ENCODE measurements at regions not wholly inside any gene's neighbourhood (a gene's known extent, or its start where the extent isn't known, plus 50 kb on each side); places are given as distances from the start of the nearest gene placed in this dataset.
A peak's percentile ranks its signal among the peaks of the same experiment; 100 is the strongest.
"Not testable (repeated sequence)": the region's sequence is repeated elsewhere in the genome, so short reads cannot be mapped to it uniquely, and the experiment has no call there.

DNA sequence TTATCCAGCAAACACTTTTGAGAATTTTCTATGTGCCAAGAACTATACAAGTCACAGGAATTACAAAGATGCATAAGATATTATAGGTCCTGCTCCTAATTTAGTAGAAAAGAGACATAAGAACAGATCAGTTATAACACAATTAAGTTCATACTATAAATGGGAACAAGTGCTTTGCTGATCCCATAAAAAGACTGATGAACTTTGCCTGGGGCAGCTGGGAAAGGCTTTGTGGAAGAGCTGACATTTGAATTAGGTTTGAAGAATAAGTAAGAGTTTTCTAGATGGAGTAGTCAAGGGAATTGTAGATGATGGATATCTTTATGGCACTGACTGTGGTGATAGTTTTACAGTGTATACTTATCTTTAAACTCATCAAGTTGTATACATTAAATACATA is 76.5 kb downstream of the VCAM1 start:
- H3K23ac ChIP-seq (ENCODE audit: low read length in 2 of 2), result no peak overlapping the region
- no peak overlapping the region for H2BK5ac ChIP-seq (ENCODE audit: low read depth, low read length, poor library complexity, severe bottlenecking)
- H2BK120ac ChIP-seq (ENCODE audit: low read depth, low read length), result no peak overlapping the region
- H3K79me1 ChIP-seq (replicated peaks; ENCODE audit: low read length, poor library complexity, severe bottlenecking), result no peaks in the 10 kb centered on the region
- no peak overlapping the region for H3K14ac ChIP-seq (ENCODE audit: low read length in 2 of 2)
- H3K36me3 ChIP-seq (ENCODE audit: control insufficient read depth in 1 of 2, insufficient read depth in 2 of 2, low read depth in 1 of 2, low read length in 2 of 2), result no peaks in the 10 kb centered on the region
- no peak overlapping the region for H2BK15ac ChIP-seq (ENCODE audit: low read depth, poor library complexity, severe bottlenecking)
- no peak overlapping the region for H2BK12ac ChIP-seq (ENCODE audit: low read length in 2 of 2)
- H3K18ac ChIP-seq (ENCODE audit: low read depth in 1 of 2, low read length in 2 of 2), result no peak overlapping the region
- H2AK5ac ChIP-seq (ENCODE audit: low read length, severe bottlenecking), result no peak overlapping the region
- H3K27ac ChIP-seq (ENCODE audit: low read length, poor library complexity, severe bottlenecking), result no peak overlapping the region
- peaks cover 6% of the 10 kb centered on the region for H3K9me3 ChIP-seq (ENCODE audit: control insufficient read depth, low read length)
- H4K91ac ChIP-seq (ENCODE audit: low read length), result no peak overlapping the region
- DNase-seq, result no peak
- no peak overlapping the region for H3K9ac ChIP-seq (ENCODE audit: low read length)
- no peak overlapping the region for H3K4me2 ChIP-seq (ENCODE audit: low read length, poor library complexity, severe bottlenecking)
- H4K8ac ChIP-seq (ENCODE audit: low read length), result no peak overlapping the region
- no peak overlapping the region for H3K4ac ChIP-seq (ENCODE audit: low read depth in 1 of 2, low read length in 2 of 2)
- no peaks in the 10 kb centered on the region for H3K27me3 ChIP-seq (ENCODE audit: control insufficient read depth in 1 of 2, insufficient read depth in 1 of 2, low read length in 2 of 2)
- H2AFZ ChIP-seq (ENCODE audit: low read depth, low read length), result no peak overlapping the region
- peaks cover 2% of the 10 kb centered on the region for H3K4me1 ChIP-seq (ENCODE audit: control insufficient read depth, insufficient read depth, low read depth, low read length)
- no peak overlapping the region for H3K4me3 ChIP-seq (ENCODE audit: insufficient read depth in 1 of 2, low read depth in 1 of 2, low read length in 2 of 2)

DNA sequence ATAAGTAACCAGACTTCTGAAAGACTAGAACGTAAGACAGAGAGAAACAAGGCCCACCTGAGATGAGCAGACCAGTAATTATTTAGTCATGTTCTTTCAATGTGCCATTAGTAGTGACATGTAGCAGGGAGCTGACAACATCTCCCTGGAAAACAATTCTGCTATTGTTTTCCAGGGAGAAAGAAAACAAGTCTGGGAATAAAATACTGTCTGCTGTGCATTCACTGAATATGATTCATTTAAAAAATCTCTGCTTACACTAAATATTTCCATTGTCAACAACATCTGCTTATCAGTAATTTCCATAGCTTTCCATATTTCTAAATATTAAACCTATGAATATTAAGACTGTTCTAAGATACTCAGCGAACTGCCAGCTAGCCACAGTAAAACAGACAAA is 80.0 kb downstream of the VCAM1 start:
- Histone ChIP-seq H3K4me3 (ENCODE audit: insufficient read depth in 1 of 2, low read depth in 1 of 2, low read length in 2 of 2) (no peak overlapping the region), H3K79me1 (replicated peaks; ENCODE audit: low read length, poor library complexity, severe bottlenecking) (no peaks in the 10 kb centered on the region), H3K23ac (ENCODE audit: low read length in 2 of 2) (no peak overlapping the region), H3K4me2 (ENCODE audit: low read length, poor library complexity, severe bottlenecking) (no peak overlapping the region), H2BK12ac (ENCODE audit: low read length in 2 of 2) (no peak overlapping the region), H3K9me3 (ENCODE audit: control insufficient read depth, low read length) (peaks cover 9% of the 10 kb centered on the region), H2BK15ac (ENCODE audit: low read depth, poor library complexity, severe bottlenecking) (no peak overlapping the region), H2AFZ (ENCODE audit: low read depth, low read length) (no peak overlapping the region), H3K27me3 (ENCODE audit: control insufficient read depth in 1 of 2, insufficient read depth in 1 of 2, low read length in 2 of 2) (no peaks in the 10 kb centered on the region), H3K4ac (ENCODE audit: low read depth in 1 of 2, low read length in 2 of 2) (no peak overlapping the region), H3K14ac (ENCODE audit: low read length in 2 of 2) (no peak overlapping the region), H3K4me1 (ENCODE audit: control insufficient read depth, insufficient read depth, low read depth, low read length) (peaks cover under 1% of the 10 kb centered on the region), H2BK120ac (ENCODE audit: low read depth, low read length) (no peak overlapping the region), H3K36me3 (ENCODE audit: control insufficient read depth in 1 of 2, insufficient read depth in 2 of 2, low read depth in 1 of 2, low read length in 2 of 2) (no peaks in the 10 kb centered on the region), H3K18ac (ENCODE audit: low read depth in 1 of 2, low read length in 2 of 2) (no peak overlapping the region), H2AK5ac (ENCODE audit: low read length, severe bottlenecking) (no peak overlapping the region), H3K9ac (ENCODE audit: low read length) (no peak overlapping the region), H4K91ac (ENCODE audit: low read length) (no peak overlapping the region), H2BK5ac (ENCODE audit: low read depth, low read length, poor library complexity, severe bottlenecking) (no peak overlapping the region), H3K27ac (ENCODE audit: low read length, poor library complexity, severe bottlenecking) (no peak overlapping the region), H4K8ac (ENCODE audit: low read length) (no peak overlapping the region)
- 75% methylated on average over 1 of the region's 2 CpGs for WGBS
- no peak for DNase-seq

DNA sequence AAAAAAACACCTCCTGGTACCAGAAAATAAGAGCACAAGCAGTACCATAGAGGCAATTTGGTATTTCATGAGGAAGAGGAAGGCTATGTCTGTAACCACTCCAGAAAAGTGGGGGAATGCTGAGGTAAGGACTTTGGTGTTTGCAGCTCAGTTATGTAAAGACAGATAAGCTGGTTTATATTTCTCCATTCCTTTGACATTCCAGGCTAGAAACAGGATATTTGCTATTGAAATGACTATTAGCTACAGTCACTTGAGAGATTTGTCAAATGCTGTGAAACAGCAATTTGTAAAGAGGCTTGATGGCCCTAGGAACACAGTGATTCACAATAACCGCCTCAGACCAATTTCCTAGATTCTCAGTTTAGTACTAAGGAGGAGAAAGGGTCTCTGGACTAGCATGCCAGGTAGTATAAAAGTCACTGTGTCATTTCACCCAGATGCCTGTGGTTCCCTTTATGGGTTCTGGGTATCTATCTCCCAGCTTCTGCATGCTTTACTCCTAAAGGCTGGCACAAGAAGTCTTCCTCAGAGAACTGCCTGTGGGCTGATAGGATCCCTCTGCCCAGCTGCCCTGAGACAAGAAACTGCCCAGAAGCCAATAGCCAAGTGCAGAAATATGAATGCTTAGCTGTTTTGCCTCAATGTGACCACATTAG is 80.5 kb downstream of the VCAM1 start:
- no peaks in the 10 kb centered on the region for H3K79me1 ChIP-seq (replicated peaks; ENCODE audit: low read length, poor library complexity, severe bottlenecking)
- 67% methylated on average over 1 of the region's 1 CpG for WGBS

DNA sequence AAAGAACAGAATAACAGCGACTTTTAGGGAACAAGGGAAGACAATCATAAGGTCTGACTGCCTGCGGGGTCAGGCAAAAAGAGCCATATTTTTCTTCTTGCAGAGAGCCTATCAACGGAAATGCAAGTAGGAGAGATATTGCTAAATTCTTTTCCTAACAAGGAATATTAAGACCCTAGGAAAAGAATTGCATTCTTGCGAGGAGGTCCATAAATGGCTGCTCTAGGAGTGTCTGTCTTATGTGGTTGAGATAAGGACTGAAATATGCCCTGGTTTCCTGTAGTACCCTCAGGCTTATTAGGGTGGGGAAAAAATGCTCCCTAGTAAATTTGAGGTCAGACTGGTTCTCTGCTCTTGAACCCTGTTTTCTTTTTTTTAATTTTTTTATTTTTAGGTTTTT is 81.7 kb downstream of the VCAM1 start:
- H2BK5ac ChIP-seq (ENCODE audit: low read depth, low read length, poor library complexity, severe bottlenecking); H3K4me1 ChIP-seq (ENCODE audit: control insufficient read depth, insufficient read depth, low read depth, low read length); DNase-seq; H3K27me3 ChIP-seq (ENCODE audit: control insufficient read depth in 1 of 2, insufficient read depth in 1 of 2, low read length in 2 of 2); H2BK120ac ChIP-seq (ENCODE audit: low read depth, low read length); H2BK12ac ChIP-seq (ENCODE audit: low read length in 2 of 2); H2AFZ ChIP-seq (ENCODE audit: low read depth, low read length); H3K4me2 ChIP-seq (ENCODE audit: low read length, poor library complexity, severe bottlenecking); H2AK5ac ChIP-seq (ENCODE audit: low read length, severe bottlenecking); H3K4me3 ChIP-seq (ENCODE audit: insufficient read depth in 1 of 2, low read depth in 1 of 2, low read length in 2 of 2); H3K27ac ChIP-seq (ENCODE audit: low read length, poor library complexity, severe bottlenecking); H4K91ac ChIP-seq (ENCODE audit: low read length); H3K9ac ChIP-seq (ENCODE audit: low read length); H3K36me3 ChIP-seq (ENCODE audit: control insufficient read depth in 1 of 2, insufficient read depth in 2 of 2, low read depth in 1 of 2, low read length in 2 of 2); H2BK15ac ChIP-seq (ENCODE audit: low read depth, poor library complexity, severe bottlenecking); H3K4ac ChIP-seq (ENCODE audit: low read depth in 1 of 2, low read length in 2 of 2); H3K79me1 ChIP-seq (replicated peaks; ENCODE audit: low read length, poor library complexity, severe bottlenecking); H3K14ac ChIP-seq (ENCODE audit: low read length in 2 of 2); H3K23ac ChIP-seq (ENCODE audit: low read length in 2 of 2); H4K8ac ChIP-seq (ENCODE audit: low read length); H3K9me3 ChIP-seq (ENCODE audit: control insufficient read depth, low read length); H3K18ac ChIP-seq (ENCODE audit: low read depth in 1 of 2, low read length in 2 of 2): not testable (repeated sequence)
- WGBS, result 93% methylated on average over 3 of the region's 4 CpGs

More for the DNA sequence above, 80.5 kb downstream of the VCAM1 start:
- Histone ChIP-seq H3K4me2 (ENCODE audit: low read length, poor library complexity, severe bottlenecking) (no peak overlapping the region), H3K36me3 (ENCODE audit: control insufficient read depth in 1 of 2, insufficient read depth in 2 of 2, low read depth in 1 of 2, low read length in 2 of 2) (no peaks in the 10 kb centered on the region), H2AFZ (ENCODE audit: low read depth, low read length) (no peak overlapping the region), H3K18ac (ENCODE audit: low read depth in 1 of 2, low read length in 2 of 2) (peak overlapping the region in 1 of 2 experiments; percentile 19), H2AK5ac (ENCODE audit: low read length, severe bottlenecking) (no peak overlapping the region), H4K8ac (ENCODE audit: low read length) (no peak overlapping the region), H4K91ac (ENCODE audit: low read length) (no peak overlapping the region), H3K9ac (ENCODE audit: low read length) (no peak overlapping the region), H2BK12ac (ENCODE audit: low read length in 2 of 2) (no peak overlapping the region), H3K4me1 (ENCODE audit: control insufficient read depth, insufficient read depth, low read depth, low read length) (no peaks in the 10 kb centered on the region), H3K27me3 (ENCODE audit: control insufficient read depth in 1 of 2, insufficient read depth in 1 of 2, low read length in 2 of 2) (no peaks in the 10 kb centered on the region), H3K14ac (ENCODE audit: low read length in 2 of 2) (no peak overlapping the region), H2BK5ac (ENCODE audit: low read depth, low read length, poor library complexity, severe bottlenecking) (no peak overlapping the region), H2BK15ac (ENCODE audit: low read depth, poor library complexity, severe bottlenecking) (no peak overlapping the region), H3K4me3 (ENCODE audit: insufficient read depth in 1 of 2, low read depth in 1 of 2, low read length in 2 of 2) (no peak overlapping the region), H3K4ac (ENCODE audit: low read depth in 1 of 2, low read length in 2 of 2) (no peak overlapping the region), H3K23ac (ENCODE audit: low read length in 2 of 2) (no peak overlapping the region), H3K27ac (ENCODE audit: low read length, poor library complexity, severe bottlenecking) (peak overlapping the region; percentile 13), H3K9me3 (ENCODE audit: control insufficient read depth, low read length) (peaks cover 9% of the 10 kb centered on the region), H2BK120ac (ENCODE audit: low read depth, low read length) (no peak overlapping the region)
- DNase-seq, result peak; percentile 41
